ENCODE measurements at regions not wholly inside any gene's neighbourhood (a gene's known extent, or its start where the extent isn't known, plus 50 kb on each side); places are given as distances from the start of the nearest gene placed in this dataset.
A peak's percentile ranks its signal among the peaks of the same experiment; 100 is the strongest.
"Not testable (repeated sequence)": the region's sequence is repeated elsewhere in the genome, so short reads cannot be mapped to it uniquely, and the experiment has no call there.

DNA sequence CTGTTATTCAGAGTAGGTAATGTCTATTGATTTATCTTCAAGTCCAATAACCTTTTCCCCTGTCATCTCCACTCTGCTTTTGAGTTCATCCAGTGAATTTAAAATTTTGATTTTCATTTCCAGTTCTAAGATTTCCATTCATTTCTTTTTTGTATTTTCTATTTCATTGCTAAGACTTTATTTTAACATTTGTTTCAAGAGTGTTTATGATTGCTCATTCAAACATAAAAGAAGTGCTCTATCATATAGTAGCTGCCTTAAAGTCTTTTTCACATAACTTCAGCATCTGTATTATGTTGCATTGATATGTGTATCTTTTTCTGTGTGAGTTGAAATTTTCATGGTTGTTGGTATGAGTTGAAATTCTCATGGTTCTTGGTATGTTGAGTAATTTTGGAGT lies 341.6 kb downstream of the SOX4 start:
- no peak for DNase-seq

DNA sequence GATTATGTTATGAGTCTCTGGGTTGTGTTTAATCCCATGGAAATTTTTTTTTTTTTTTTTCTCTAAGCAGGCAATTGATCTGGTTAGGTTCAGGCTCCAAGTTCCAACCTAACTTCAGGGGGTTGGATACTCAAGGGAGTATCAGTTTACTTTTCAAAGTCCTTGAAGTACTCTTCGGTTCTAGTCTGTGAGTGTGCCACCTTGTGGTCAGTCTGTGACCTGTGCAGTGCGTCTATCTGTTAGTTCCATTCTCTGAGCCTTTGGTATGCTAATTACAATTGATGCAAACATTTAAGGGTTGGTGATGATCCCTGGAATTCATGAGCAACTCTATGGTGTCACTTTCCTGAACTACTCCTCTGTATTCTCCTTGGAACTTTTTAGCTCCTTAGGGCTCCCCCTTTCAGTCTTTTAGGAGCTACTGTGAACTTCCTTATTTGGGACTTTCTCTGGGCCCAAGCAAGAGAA lies 342.0 kb downstream of the SOX4 start:
- DNase-seq, result peak; percentile 49

DNA sequence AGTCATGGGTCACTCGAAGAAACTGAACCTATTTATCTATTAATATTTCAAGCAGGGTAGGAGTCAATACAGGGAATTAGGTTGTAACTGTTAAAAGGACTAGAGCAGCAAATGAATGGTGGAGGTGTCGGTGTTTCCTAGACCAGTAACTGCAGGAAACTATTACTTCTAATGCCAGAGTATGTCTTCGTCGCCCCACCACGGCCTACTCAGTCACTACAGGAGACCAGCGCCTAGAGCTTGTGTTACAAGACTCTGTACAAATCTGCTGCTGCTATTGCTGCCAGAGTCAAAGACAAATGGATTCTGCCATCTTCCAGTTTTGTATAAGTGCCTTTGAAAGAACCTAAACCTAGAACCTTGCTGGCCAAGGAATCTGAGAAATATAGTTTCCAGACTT lies 343.9 kb downstream of the SOX4 start:
- DNase-seq, result no peak

DNA sequence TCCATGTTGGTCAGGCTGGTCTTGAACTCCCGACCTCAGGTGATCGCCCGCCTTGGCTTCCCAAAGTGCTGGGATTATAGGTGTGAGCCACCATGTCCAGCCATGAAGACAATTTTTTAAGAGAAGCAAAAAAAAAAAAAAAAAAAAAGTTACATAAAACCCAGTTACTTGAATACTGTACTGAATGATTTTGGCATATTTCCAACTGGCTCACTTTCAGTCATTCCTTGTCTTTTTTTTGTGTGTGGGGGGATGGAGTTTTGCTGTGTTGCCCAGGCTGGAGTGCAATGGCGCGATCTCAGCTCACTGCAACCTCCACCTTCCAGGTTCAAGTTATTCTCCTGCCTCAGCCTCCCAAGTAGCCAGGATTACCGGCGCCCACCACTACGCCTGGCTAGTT lies 345.5 kb downstream of the SOX4 start:
- DNase-seq, result not testable (repeated sequence)

DNA sequence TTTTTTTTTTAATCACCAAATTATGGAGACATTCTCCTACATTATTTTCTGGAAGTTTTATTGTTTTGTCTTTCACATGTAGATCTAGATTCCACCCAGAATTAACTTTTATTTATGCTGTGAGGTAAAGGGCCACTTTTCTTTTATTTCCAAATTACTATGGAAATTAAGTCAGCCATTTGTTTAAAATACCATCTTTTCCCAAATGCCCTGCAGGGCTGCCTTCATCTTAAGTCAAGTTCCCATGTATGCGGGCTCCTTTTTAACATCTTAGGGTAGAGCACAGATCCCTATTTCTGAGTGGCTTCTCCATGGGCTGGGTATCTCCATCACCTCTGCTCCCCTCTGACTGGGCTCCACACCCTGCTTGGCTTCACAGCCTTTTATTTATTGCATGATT lies 348.4 kb downstream of the SOX4 start:
- DNase-seq, result no peak

DNA sequence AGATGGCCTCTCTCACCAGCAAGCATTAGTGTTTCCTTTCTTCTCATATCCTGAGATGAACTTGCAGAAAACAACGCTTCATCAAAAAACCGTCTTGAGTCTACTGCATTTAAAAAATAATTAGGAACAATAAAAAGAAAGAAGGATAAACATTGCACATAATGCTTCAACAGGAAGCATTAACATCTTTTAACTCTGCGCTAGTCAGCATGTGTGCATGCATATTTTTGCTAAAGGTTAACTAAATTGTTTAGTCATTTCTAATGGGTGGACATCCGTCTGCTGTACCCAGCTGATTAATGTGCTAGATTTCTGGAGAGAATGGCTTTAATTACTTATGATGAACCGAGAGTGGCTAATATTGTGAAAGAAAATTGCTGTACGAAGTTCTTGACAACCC lies 349.3 kb downstream of the SOX4 start:
- DNase-seq, result no peak

DNA sequence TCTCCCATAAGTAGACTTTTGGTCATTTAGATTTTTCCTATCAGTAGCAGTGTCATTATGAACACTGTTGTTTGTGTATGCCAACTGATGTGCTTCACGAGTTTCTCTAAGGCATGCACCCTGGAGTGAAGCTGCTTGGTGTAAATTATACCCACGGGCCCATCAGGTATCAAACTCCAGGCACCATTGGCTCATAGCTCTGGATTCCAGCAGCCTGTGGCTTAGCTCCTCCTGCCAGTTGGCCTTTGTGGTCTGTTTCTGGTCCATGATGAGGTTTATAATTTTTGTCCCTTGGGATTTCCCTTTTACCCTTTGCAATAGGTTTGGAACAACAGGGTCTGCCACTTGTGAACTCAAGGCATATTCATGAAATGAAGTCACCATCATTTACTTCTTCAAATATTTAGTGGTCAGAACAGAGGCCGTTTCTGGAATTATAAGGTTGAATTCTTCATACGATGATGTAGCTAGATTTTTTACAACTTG lies 350.5 kb downstream of the PRL start:
- DNase-seq, result no peak

DNA sequence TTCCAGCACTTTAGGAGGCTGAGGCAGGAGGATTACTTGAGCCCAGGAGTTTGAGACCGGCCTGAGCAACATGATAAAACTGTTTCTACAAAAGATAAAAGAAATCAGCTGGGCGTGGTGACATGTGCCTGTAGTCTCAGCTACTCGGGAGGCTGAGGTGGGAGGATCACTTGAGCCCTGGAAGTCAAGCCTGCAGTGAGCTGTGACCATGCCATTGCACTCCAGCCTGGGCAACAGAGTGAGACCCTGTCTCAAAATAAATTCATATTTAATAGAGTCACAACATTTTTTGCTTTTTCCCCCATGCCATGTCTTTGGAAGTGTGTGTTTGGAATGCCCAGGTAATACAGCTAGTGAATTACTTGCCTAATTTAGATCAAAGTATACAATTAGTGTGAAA lies 349.6 kb downstream of the PRL start:
- not testable (repeated sequence) for DNase-seq

DNA sequence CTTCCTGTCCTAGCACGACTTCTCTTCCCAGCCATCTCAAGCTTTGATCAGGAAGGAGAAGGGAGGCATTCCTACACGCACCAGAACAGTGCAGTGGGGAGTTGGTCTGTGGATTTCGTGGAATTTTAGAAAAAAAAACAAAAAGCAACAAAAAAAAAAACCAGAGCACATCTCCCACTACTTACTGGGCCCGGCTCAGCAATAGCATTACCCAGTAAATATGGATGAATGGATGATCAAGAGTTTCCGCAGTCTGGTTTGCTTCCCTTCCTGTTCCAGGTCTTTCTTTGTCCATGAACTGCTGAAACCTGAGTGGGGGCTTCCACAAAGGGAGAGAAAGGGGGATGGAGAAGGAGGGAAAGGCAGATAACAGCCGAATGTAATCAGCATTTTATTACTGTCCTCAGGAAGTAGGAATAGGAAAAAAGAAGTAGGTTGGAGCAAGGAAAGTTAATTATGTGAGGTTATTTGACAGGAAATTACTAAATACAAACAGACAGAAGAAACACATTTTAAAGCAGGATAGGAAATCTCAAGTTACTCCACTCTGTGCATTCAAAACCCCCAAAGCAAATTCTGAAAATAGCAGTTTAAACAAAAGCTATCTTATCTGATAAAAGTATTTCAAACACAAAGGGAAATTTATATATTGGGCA lies 349.0 kb downstream of the PRL start:
- DNase-seq, result no peak

DNA sequence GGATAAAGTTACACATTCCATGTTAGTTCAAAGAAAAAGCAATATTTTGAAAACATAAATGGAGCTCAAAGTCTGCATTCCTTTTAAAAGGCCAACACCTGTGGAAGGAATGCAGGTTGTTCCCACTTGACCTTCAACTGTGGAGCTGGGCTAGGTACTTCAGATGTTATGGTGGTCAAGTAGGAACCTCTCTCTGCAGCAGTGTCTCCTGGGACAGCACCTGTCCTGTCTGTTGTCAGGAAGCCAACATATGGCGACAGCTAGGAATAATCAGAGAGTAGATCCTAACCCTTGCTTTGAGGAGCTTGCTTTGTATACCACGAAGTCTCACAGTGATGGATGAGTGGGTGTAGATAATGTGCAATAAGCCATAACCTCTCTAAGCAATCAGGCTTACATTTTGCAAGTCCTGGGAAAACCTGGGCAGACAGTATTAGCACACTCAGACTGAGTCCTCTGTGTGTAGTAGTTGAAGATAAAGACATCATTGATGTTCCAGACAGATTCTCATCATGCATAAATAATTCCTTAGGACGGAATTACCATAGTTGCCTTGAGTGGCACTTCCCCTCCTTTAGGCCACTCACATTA lies 347.5 kb downstream of the PRL start:
- DNase-seq, result no peak

DNA sequence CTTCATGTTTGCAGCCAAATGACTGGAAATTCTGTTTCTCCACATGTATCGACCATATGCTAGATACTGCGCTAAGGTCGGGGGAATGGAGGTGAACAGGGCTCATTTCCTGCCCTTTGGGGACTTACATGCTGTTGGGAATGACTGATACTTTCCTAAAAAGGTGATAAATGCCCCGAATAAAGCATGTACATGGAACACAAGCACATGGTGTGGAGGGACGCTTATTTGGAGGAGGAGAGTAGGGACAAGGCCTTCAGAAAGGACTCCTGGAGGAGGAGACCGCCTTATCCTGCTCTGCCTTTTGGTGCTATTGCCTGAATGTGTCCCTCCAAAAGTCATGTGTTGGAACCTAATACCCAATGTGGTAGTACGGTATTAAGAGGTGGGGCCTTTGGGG lies 344.5 kb downstream of the PRL start:
- DNase-seq, result no peak

DNA sequence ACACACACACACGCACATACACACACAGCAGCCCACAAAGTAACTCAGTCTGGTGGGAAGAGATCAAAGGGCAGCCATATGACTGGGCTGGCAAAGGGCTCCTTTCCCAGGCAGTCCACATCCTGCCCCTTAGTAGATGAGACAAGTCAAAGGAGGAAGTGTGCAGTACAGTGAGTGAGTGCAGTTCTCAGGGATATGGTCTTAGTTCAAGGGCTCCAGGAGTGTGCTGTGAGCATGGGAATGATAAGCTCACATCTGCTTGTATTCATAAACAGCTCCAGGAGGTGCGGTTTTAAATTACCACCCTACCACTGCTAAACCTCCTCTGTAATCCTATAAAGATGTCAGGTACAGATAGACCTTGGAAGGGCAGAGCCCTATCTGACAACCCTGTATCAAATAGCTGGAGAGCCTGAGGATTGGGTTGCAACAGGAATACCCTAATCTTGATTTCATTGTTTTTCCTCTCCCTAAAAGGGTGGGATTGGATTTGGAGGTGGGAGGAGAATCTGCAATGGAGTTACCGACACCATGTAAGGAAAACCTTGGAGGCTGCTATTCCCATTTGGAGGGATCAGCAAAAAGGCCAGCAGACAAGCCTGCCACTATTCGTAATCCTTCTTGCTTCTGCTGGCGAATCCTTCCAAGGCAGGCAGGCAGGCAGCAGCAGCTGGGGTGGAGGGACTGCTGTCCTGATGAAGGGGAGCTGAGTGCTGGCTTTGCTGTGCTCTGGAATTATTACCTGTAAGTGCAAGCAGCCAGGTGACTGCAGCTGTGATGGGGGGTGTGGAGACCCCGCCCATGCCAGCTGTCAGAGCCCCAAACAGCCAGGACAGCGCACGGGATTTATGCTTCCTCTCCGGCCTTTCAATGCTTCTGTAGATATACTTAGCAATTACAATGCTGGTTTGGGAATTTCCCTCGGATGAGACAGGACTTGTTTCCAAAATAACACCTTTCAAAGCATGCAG lies 342.7 kb downstream of the PRL start:
- peak; percentile 75 for DNase-seq

DNA sequence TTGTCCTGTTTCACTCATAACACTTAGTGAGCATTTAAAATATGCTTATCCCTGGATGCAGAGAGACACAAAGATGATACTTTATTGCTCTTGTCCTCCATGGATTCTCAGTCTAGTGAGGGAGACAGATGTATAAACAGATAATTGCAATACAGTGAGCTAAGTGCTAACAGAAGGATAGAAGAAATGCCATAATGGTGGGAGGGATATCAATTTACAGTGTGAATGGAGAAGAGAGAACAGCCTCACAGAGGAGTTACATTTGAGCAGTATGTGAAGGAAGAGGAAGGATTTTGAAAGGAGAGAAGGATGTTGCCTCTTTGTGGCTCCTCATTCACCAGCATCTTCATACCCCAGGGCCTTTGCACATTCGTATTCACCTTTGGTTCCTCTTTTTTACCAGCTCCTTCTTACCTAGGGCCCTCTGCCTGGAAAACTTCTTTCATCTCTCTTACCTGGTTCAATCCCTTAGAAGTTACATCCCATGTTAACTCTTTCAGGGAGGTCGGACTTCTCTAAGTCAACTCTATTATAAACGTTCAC lies 341.7 kb downstream of the PRL start:
- no peak for DNase-seq

DNA sequence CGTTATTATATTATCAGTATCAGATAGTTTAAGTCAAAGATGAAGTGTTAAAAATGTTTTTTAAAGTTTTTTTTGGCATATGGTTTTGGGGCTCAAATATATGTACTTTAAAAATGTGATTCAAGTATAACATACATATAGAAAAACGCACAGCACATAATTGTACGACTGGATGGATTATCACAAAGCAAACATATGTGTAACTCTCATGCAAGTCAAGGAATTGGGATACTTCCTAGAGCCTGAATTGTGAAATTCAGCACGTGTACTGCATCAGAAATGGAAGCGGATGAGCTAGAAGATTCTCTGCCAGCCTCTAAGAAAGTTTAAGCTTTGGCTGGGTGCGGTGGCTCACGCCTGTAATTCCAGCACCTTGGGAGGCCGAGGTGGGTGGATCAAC lies 340.9 kb downstream of the PRL start:
- DNase-seq, result no peak

DNA sequence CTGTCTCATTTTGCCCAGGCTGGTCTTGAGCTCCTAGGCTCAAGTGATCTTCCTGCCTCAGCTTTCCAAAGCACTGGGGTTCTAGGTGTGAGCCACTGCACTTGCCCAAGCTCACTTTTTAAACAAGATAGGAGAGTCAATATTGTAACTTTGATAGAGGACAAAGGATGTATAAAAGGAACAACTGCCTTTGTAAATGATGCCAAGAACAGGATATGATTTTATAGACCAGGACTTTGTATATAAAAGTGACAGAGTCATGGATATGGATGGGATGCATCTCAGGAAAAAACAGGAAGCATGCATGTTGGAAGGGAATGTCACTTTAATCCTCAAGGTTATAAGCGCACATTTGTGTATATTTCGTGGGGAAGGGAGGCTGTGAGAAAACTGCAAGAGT lies 338.4 kb downstream of the PRL start:
- DNase-seq, result no peak

DNA sequence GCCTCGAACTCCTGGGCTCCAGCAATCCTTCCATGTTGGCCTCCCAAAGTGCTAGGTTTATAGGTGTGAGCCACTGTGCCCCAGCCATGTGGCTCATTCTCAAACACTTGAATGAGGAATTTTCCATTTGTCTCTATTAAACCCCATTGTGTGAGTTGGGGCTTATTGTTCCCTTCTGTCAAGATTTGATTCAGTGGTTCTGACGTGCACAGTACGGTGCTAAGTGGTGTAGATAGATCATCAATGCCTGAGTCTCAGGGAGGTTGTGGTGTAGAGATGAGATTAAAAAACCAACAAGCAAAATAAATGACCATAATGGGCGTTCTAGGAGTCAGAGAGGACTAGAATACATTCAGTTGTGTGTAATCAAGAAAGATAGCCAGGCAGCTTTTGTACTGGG lies 335.6 kb downstream of the PRL start:
- DNase-seq, result no peak

DNA sequence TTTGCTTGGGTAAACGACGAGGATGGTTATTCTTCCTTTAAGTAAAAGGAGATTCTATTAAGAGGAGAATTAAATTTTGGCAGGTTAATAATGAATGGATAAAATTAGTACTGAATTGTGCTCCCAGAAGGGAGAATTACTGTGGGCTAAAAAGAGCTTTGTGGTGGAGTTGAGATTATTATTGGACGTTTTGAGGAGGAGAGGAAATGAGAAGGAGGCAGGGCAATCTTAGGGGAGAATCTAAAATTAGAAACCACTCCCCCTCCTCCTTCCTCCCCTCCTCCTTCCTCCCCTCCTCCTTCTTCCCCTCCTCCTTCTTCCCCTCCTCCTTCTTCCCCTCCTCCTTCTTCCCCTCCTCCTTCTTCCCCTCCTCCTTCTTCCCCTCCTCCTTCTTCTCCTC lies 331.8 kb downstream of the PRL start:
- peak; percentile 60 for DNase-seq

DNA sequence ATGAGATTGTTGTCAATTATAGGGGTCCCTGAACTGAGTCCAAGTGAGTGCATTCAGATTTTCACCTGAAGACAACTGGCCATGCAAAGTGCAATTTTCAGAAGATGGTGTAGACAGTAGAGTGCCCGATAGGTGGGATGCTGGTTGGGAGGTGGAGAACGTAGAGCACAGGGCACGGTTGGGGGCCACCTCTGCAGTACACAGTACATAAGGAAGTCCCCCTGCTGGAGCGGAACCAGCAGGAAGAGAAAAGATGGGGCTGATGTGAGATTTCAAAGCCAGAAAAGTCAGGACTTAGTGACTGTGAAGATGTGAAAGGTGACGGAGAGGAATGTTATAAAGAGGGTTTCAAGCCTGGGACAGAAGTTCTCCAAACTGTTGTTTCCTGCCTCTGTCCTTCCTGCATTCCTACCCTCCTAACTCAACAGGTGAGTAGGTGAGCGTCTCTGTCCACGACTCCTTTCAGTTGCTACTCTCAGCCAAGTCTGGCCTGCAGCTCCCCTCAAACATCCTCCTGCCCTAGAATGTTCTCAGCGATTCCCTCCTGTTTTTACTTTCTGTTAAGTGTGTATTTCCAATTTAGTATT lies 330.8 kb downstream of the PRL start:
- DNase-seq, result no peak

DNA sequence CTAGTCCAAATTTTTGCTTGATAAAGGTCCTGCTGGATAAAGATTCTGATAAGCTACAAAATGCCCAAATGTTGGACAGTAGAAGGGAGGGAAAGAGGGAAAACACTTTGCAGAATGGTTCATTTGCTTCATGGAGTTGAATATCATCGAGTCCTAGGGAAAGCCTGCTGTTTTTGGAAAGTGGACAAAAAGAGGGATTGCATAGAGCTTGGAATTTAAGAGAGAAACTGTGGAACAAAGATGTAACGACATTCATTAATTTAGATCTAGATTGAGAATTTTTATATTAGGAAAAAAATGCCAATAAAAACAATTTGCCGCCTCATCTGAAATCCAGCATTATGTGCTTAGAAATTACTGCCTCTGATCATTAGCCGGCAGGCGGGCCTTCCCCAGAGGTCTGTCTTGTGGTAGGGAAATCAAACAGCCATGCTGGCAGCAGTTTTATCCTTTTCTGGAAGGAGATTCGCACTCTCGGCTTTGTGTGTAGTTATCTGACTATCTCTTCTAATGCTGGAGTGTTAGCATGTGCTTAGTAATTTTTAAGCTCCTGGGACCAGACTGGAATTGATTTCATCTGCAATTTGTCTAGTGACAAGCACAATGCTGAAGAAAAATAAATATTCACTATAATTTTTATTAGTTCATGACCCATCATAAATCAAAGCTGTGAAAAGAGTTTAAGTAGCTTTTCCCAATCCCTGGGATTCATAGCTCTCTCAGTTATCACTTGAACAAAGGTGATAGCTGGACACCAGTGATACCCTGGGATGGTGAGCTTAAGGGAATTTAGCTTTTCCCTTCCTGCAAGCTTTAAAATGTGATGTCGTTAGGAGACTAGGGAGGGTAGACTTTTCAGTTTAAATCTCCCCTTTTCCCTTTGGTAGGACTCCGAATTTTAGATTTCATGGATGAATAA lies 329.5 kb downstream of the PRL start:
- DNase-seq, result no peak

DNA sequence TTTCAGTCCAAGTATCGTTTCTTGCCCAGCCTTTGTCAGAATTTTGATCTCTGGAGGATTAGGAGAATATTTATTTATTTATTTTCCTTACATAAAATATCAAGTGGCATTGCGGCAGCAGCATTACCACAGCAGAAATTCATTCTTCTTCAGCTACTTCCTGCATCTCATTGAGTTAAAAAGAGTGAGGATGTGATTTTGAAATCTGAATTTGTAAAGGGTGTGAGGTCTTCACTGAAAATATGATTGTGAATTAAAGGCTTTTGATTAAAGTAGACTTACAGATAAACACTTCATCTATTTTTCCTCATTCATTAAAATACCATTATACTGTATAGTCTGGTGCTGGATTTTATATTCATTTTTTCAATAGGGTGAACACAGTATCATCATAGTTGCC lies 328.4 kb downstream of the PRL start:
- DNase-seq, result no peak

DNA sequence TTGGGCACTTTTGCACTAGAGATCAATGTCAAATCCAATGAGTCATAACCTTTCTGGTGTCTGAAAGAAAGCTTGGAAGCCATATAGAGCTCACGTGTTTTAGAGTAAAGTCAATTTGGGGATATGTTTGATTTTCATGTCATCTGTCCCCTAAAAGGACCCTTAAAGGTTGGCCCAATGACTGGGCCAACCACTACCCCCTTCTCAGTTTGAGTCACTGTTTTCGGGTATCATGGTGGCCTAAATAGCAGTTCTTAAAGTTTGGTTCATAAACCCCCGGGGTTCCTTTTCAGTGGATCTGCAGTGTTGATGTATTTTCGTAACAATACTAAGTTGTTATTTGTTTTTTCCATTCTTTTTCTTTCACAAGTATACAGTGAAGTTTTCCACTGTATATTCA lies 327.6 kb downstream of the PRL start:
- DNase-seq, result no peak

All from MV-4-11 (cell line).